OCI-LY7 (cell line): ENCODE measurements at regions not wholly inside any gene's neighbourhood (a gene's known extent, or its start where the extent isn't known, plus 50 kb on each side); places are given as distances from the start of the nearest gene placed in this dataset.

ENCODE experiments used
- BruUV-seq: library from RNA; stranded (reverse); fragments of 400-500 nt; replicated peaks from 2 replicates; lab custom pipeline; 2021; lab: Mats Ljungman, UMichigan
- CTCF ChIA-PET: fragments of 300-600 bp; sonication (Branson Sonifier 250); formaldehyde crosslinking; loops from one replicate; lab custom pipeline; 2022; ENCODE audit warnings: antibody characterized with exemption; ENCODE audit not compliant: unreplicated experiment; lab: Charles Lee
- POLR2A ChIA-PET: fragments of 300-600 bp; sonication (Branson Sonifier 250); formaldehyde crosslinking; loops from one replicate; lab custom pipeline; 2022; ENCODE audit warnings: antibody characterized with exemption; lab: Charles Lee
- DNase-seq: peaks from one replicate; pipeline ENCODE4 v3.0.0-alpha.2; 2015; ENCODE audit warnings: low spot score
- H2AFZ ChIP-seq: fragments of 200-600 bp; sonication (generic), shearing (Covaris generic); 2 replicates; pipeline ENCODE4 v1.6.1; 2014; ENCODE audit warnings: mild to moderate bottlenecking, antibody characterized with exemption, low read length, moderate library complexity
- H3K27ac ChIP-seq: fragments of 200-600 bp; sonication (generic); 2 replicates; pipeline ENCODE4 v1.5.1; 2014; ENCODE audit warnings: mixed run types, low read depth, mild to moderate bottlenecking, moderate library complexity, low read length, inconsistent platforms; ENCODE audit not compliant: poor library complexity, severe bottlenecking
- H3K36me3 ChIP-seq: fragments of 200-600 bp; sonication (generic); 2 replicates; pipeline ENCODE4 v1.6.1; 2014; ENCODE audit warnings: mild to moderate bottlenecking, antibody characterized with exemption, low read length, moderate library complexity, mixed read lengths; ENCODE audit not compliant: insufficient read depth
- H3K4me1 ChIP-seq: fragments of 200-600 bp; sonication (generic); 2 replicates; pipeline ENCODE4 v1.5.1; 2014; ENCODE audit warnings: mild to moderate bottlenecking, low read length; ENCODE audit not compliant: insufficient read depth, poor library complexity, severe bottlenecking
- H3K4me2 ChIP-seq: fragments of 200-600 bp; sonication (generic); 2 replicates; pipeline ENCODE4 v1.6.1; 2014; ENCODE audit warnings: mild to moderate bottlenecking, low read length
- H3K4me3 ChIP-seq: fragments of 200-600 bp; sonication (generic); 2 replicates; pipeline ENCODE4 v1.5.1; 2014; ENCODE audit warnings: mild to moderate bottlenecking, low read depth, low read length; ENCODE audit not compliant: poor library complexity, severe bottlenecking
- H3K79me2 ChIP-seq: fragments of 200-600 bp; sonication (generic); 2 replicates; pipeline ENCODE4 v1.6.1; 2016; ENCODE audit warnings: low read depth, mild to moderate bottlenecking, low read length, moderate library complexity, mixed read lengths; ENCODE audit not compliant: insufficient read depth
- H3K9me2 ChIP-seq: fragments of 200-600 bp; sonication (generic); 2 replicates; pipeline ENCODE4 v1.6.1; 2016; ENCODE audit warnings: mild to moderate bottlenecking, low read length, mixed read lengths; ENCODE audit not compliant: insufficient read depth
- H3K9me3 ChIP-seq: fragments of 200-600 bp; sonication (generic); 2 replicates; pipeline ENCODE4 v1.6.1; 2014; ENCODE audit warnings: mild to moderate bottlenecking, mixed run types, low read length, mixed read lengths
- H4K20me1 ChIP-seq: fragments of 200-600 bp; sonication (generic); 2 replicates; pipeline ENCODE4 v1.6.1; 2014; ENCODE audit warnings: mild to moderate bottlenecking, antibody characterized with exemption, low read length, moderate library complexity, mixed read lengths; ENCODE audit not compliant: insufficient read depth
- EZH2phosphoT487 ChIP-seq: fragments of 200-600 bp; sonication (generic); IDR thresholded peaks from 2 replicates; pipeline ENCODE4 v1.6.1; 2018; ENCODE audit warnings: low read depth, borderline replicate concordance, mild to moderate bottlenecking, mixed run types, antibody characterized with exemption, low read length, moderate library complexity, mixed read lengths
- intact Hi-C: fragments of 100-400 bp; cut with micrococcal nuclease; formaldehyde crosslinking; loops from one replicate; pipeline ENCODE4 v1.10.0; 2022; ENCODE audit not compliant: unreplicated experiment
- TF ChIP-seq, protein P1 (sequence below): fragments of 200-600 bp; sonication (generic); conservative IDR thresholded peaks from 2 replicates; pipeline ENCODE4 v1.5.1; 2014; ENCODE audit warnings: mild to moderate bottlenecking, antibody characterized with exemption, low read length, moderate library complexity, mixed read lengths

- TF ChIP-seq EZH2phosphoT487 = no peak
- TF ChIP-seq, protein P1, sequence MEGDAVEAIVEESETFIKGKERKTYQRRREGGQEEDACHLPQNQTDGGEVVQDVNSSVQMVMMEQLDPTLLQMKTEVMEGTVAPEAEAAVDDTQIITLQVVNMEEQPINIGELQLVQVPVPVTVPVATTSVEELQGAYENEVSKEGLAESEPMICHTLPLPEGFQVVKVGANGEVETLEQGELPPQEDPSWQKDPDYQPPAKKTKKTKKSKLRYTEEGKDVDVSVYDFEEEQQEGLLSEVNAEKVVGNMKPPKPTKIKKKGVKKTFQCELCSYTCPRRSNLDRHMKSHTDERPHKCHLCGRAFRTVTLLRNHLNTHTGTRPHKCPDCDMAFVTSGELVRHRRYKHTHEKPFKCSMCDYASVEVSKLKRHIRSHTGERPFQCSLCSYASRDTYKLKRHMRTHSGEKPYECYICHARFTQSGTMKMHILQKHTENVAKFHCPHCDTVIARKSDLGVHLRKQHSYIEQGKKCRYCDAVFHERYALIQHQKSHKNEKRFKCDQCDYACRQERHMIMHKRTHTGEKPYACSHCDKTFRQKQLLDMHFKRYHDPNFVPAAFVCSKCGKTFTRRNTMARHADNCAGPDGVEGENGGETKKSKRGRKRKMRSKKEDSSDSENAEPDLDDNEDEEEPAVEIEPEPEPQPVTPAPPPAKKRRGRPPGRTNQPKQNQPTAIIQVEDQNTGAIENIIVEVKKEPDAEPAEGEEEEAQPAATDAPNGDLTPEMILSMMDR = 0 out of 2 replicates have a peak, but pooled peaks have one; percentile 14
- no peaks in the 10 kb centered on the region for H3K79me2 ChIP-seq
- no peak overlapping the region for H3K4me2 ChIP-seq
- BruUV-seq = no TSS peak
- POLR2A ChIA-PET = no interaction called here
- no peak for DNase-seq
- H3K27ac ChIP-seq = no peak overlapping the region
- H3K4me1 ChIP-seq = no peaks in the 10 kb centered on the region
- H4K20me1 ChIP-seq = no peaks in the 10 kb centered on the region
- intact Hi-C loops = no loop called here
- CTCF ChIA-PET = no interaction called here
- no peak overlapping the region for H3K4me3 ChIP-seq
- H2AFZ ChIP-seq = no peak overlapping the region
- no peaks in the 10 kb centered on the region for H3K9me2 ChIP-seq
- no peaks in the 10 kb centered on the region for H3K36me3 ChIP-seq
- no peaks in the 10 kb centered on the region for H3K9me3 ChIP-seq
Observed at GRCh38 chr5:61817472-61818326, 485.6 kb downstream of the ZSWIM6 start.

GRCh38 chr5:61820836-61821235 lies 485.2 kb upstream of the KIF2A start:
- POLR2A ChIA-PET = no interaction called here
- no TSS peak for BruUV-seq

More at GRCh38 chr5:61820836-61821235, 485.2 kb upstream of the KIF2A start:
- no peak overlapping the region for H2AFZ ChIP-seq
- CTCF ChIA-PET = no interaction called here
- H3K4me2 ChIP-seq = no peak overlapping the region
- no peak overlapping the region for H3K4me3 ChIP-seq
- no peaks in the 10 kb centered on the region for H3K9me3 ChIP-seq
- intact Hi-C loops = no loop called here
- no peak for TF ChIP-seq EZH2phosphoT487
- TF ChIP-seq, protein P1 = no peak
- no peaks in the 10 kb centered on the region for H3K36me3 ChIP-seq
- DNase-seq = no peak
- H3K4me1 ChIP-seq = no peaks in the 10 kb centered on the region
- H3K27ac ChIP-seq = no peak overlapping the region
- H4K20me1 ChIP-seq = no peaks in the 10 kb centered on the region
- H3K79me2 ChIP-seq = no peaks in the 10 kb centered on the region
- H3K9me2 ChIP-seq = no peaks in the 10 kb centered on the region
